GM12873 (cell line): ENCODE measurements at regions not wholly inside any gene's neighbourhood (a gene's known extent, or its start where the extent isn't known, plus 50 kb on each side); places are given as distances from the start of the nearest gene placed in this dataset.

Experiments used
- TF ChIP-seq, protein P1 (sequence below): IDR thresholded peaks from 2 replicates; pipeline ENCODE4 v1.5.1; 2012; ENCODE audit warnings: low read depth, mild to moderate bottlenecking, moderate library complexity, low read length, control low read depth; ENCODE audit not compliant: insufficient read depth; ENCODE audit errors: missing control alignments

DNA sequence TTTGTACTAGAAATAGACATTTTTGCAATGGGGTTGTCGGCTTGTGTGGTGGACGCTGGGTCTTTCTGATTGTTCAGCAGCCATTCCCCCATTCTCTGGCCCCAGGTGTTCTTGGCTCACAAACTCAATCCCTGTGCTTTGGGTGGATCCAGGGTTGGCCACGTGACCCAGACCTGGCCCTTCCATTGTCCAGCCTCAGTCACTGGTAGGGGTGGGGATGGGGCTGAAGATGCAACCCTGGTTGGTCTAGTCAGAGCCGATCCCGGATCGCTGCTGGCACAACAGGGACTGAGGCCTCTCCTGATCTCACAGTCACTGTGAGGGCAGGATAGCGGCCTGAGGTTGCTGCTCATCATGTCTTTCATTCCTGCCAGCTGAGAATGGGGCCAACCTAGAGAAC is 365.3 kb upstream of the SULF2 start:
- TF ChIP-seq, protein P1, sequence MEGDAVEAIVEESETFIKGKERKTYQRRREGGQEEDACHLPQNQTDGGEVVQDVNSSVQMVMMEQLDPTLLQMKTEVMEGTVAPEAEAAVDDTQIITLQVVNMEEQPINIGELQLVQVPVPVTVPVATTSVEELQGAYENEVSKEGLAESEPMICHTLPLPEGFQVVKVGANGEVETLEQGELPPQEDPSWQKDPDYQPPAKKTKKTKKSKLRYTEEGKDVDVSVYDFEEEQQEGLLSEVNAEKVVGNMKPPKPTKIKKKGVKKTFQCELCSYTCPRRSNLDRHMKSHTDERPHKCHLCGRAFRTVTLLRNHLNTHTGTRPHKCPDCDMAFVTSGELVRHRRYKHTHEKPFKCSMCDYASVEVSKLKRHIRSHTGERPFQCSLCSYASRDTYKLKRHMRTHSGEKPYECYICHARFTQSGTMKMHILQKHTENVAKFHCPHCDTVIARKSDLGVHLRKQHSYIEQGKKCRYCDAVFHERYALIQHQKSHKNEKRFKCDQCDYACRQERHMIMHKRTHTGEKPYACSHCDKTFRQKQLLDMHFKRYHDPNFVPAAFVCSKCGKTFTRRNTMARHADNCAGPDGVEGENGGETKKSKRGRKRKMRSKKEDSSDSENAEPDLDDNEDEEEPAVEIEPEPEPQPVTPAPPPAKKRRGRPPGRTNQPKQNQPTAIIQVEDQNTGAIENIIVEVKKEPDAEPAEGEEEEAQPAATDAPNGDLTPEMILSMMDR, result no peak

DNA sequence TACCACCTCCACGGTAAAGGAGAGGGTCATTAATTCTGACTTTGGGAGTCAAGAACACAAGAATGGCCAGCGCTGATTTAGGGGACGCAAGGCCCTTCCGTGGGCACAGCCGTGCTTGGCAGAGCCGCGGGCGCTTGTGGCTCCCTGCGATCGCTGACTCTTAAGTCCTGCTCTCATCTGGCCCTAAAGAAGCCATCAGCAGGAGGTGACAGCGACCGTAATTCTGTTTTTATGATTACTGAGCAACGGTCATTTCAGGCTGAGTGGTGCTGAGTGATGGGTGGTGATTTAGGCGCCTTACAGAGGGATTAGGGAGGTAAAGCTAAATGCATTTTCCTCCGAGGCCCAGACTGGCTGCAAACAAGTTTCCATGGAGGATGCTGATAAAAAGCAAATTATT is 364.6 kb upstream of the SULF2 start:
- TF ChIP-seq, protein P1, result no peak

DNA sequence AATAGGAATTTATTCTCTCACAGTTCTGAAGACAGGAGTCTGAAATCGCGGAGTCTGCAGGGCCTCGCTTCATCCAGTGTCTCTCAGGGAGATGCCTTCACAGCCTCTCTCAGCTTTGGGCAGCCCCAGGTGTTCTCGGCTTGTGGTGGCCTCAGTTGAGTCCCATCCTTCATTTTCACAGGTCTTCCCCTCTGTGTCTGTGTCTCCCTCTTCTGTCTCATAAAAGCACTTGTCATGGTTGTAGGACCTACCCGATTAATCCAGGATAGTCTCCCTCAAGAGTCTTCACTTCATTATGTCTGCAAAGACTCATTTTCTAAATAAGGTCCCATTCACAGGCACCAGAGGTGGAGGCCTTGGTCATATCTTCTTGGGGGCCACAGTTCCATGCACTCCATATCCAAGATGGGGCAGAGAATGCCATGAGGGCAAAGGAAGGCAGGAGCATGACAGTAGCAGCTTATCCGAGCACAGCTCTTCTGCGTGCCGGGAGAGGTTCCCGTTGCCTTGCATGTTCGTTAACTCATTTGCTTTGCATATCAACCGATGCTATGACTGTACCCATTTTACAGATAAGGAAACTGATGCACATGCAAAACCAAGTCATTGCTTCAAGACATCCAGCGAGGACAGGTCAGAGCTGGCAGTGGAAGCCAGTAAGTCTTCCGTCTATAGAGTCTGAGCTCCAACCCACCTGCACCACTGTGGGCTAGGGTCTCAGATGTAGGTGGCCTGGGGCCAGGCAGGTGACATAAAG is 363.8 kb upstream of the SULF2 start:
- TF ChIP-seq, protein P1, result no peak

DNA sequence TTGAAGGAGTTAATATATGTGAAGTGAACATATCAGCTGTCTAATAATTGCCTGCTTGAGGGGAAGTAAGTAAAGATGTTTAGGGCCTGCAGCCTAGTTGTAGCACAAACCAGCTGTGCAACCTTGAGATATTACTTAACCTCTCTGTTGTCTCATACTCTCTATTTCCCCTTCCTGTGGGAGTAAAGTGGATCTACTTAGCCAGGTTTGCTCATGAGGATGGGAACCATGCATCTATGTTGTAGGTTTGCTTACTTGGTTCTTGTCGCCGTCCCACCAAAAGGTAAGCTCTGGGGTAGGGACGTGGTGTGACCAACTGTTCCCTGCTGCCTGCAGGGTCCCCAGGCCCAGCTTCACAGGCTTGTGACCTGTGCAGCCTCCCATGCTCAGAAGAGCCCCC is 362.7 kb upstream of the SULF2 start:
- TF ChIP-seq, protein P1, result no peak

GRCh38 chr20:48147311-48147710 is 362.0 kb upstream of the SULF2 start:
- TF ChIP-seq, protein P1, result no peak

GRCh38 chr20:48146877-48147276 is 361.6 kb upstream of the SULF2 start:
- TF ChIP-seq, protein P1, result no peak

- TF ChIP-seq, protein P1, result no peak
Observed at GRCh38 chr20:48146308-48146707, 361.0 kb upstream of the SULF2 start.
